GM12878 (cell line): ENCODE measurements at regions not wholly inside any gene's neighbourhood (a gene's known extent, or its start where the extent isn't known, plus 50 kb on each side); places are given as distances from the start of the nearest gene placed in this dataset.

Source experiments
- ATAC-seq: fragments of 200-7000 bp; cut with Tn5 transposase; 3 replicates; pipeline ENCODE4 v1.9.1; 2020; ENCODE audit warnings: mild to moderate bottlenecking, moderate library complexity
- BruUV-seq: library from RNA; stranded (reverse); fragments of 400-500 nt; replicated peaks from 2 replicates; lab custom pipeline; 2021; lab: Mats Ljungman, UMichigan
- CTCF ChIA-PET: fragments of 300-600 bp; sonication (Branson Sonifier 250); formaldehyde crosslinking; extraction: SDS; loops from one replicate; lab custom pipeline; 2021; ENCODE audit warnings: inconsistent platforms; lab: Yijun Ruan, JAX
- POLR2A ChIA-PET: fragments of 350-600 bp; formaldehyde crosslinking; extraction: SDS; loops from one replicate; lab custom pipeline; 2021; ENCODE audit warnings: inconsistent platforms; lab: Charles Lee
- RAD21 ChIA-PET: fragments of 300-600 bp; sonication (Branson Sonifier 250); formaldehyde crosslinking; loops from one replicate; lab custom pipeline; 2023; ENCODE audit warnings: antibody characterized with exemption; ENCODE audit not compliant: unreplicated experiment; lab: Charles Lee
- SMC1A ChIA-PET: fragments of 300-600 bp; sonication (Branson Sonifier 250); formaldehyde crosslinking; loops from one replicate; lab custom pipeline; 2023; ENCODE audit not compliant: unreplicated experiment, uncharacterized antibody; lab: Charles Lee
- DNase-seq: peaks from one replicate; pipeline ENCODE4 v3.0.0-alpha.2; 2011; ENCODE audit warnings: low read depth, low spot score
- FAIRE-seq: peaks from 3 replicates; lab custom pipeline; 2011; peaks lifted over from hg19 to GRCh38; lab: Jason Lieb, UNC
- H2AFZ ChIP-seq: 2 replicates; pipeline ENCODE4 v1.6.0; 2011; ENCODE audit warnings: low read depth, low read length, control low read depth; ENCODE audit not compliant: control insufficient read depth
- H3K27ac ChIP-seq: 2 replicates; pipeline ENCODE4 v1.5.1; 2011; ENCODE audit warnings: control low read depth; ENCODE audit not compliant: control insufficient read depth, insufficient read depth
- H3K27me3 ChIP-seq, 2 experiments: replicated peaks in 1 of 2; 2 replicates each; pipeline versions ENCODE4 v1.6.0 to v1.6.1; 2011; ENCODE audit warnings: low read length in 1 of 2; ENCODE audit not compliant: control insufficient read depth in 2 of 2, insufficient read depth in 2 of 2
- H3K36me3 ChIP-seq, 2 experiments: 2 replicates each; pipeline ENCODE4 v1.5.1; 2011; ENCODE audit warnings: low read length in 1 of 2; ENCODE audit not compliant: control insufficient read depth in 2 of 2, insufficient read depth in 2 of 2
- H3K4me1 ChIP-seq: 2 replicates; pipeline ENCODE4 v1.6.1; 2011; ENCODE audit warnings: mild to moderate bottlenecking, low read length, moderate library complexity, mixed read lengths; ENCODE audit not compliant: control insufficient read depth, insufficient read depth
- H3K4me2 ChIP-seq: 2 replicates; pipeline ENCODE4 v1.6.0; 2011; ENCODE audit warnings: control low read depth; ENCODE audit not compliant: control insufficient read depth, insufficient read depth
- H3K4me3 ChIP-seq: fragments of 200-600 bp; sonication (generic); 2 replicates; pipeline ENCODE4 v1.5.1; 2016
- H3K79me2 ChIP-seq: 2 replicates; pipeline ENCODE4 v1.6.0; 2011; ENCODE audit warnings: low read length; ENCODE audit not compliant: control insufficient read depth, insufficient read depth
- H3K9ac ChIP-seq: 2 replicates; pipeline ENCODE4 v1.8.0; 2011; ENCODE audit warnings: low read length, control low read depth, mixed read lengths; ENCODE audit not compliant: control insufficient read depth, insufficient read depth
- H3K9me3 ChIP-seq: replicated peaks from 3 replicates; pipeline ENCODE4 v1.5.1; 2011; ENCODE audit warnings: mild to moderate bottlenecking, low read length; ENCODE audit not compliant: control insufficient read depth, insufficient read depth
- H4K20me1 ChIP-seq: 2 replicates; pipeline ENCODE4 v1.6.0; 2011; ENCODE audit not compliant: control insufficient read depth, insufficient read depth
- BCL11A ChIP-seq: IDR thresholded peaks from 2 replicates; pipeline ENCODE4 v1.6.1; 2011; ENCODE audit warnings: low read depth, low read length
- BCL3 ChIP-seq: IDR thresholded peaks from 2 replicates; pipeline ENCODE4 v1.6.1; 2011; ENCODE audit warnings: borderline replicate concordance, low read depth, mild to moderate bottlenecking, moderate library complexity, low read length; ENCODE audit not compliant: insufficient read depth, poor library complexity, severe bottlenecking
- CBX5 ChIP-seq: sonication (generic); IDR thresholded peaks from 2 replicates; pipeline ENCODE4 v1.6.1; 2016; ENCODE audit warnings: low read depth, moderate library complexity, mild to moderate bottlenecking, inconsistent platforms
- CHD1 ChIP-seq: IDR thresholded peaks from 2 replicates; pipeline ENCODE4 v1.6.1; 2012; ENCODE audit warnings: low read depth, low read length, improper control_type of control experiment
- CHD2 ChIP-seq: IDR thresholded peaks from 2 replicates; pipeline ENCODE4 v1.6.1; 2011; ENCODE audit warnings: low read depth, low read length, improper control_type of control experiment, borderline replicate concordance
- CREB1 ChIP-seq: IDR thresholded peaks from 2 replicates; pipeline ENCODE4 v1.6.1; 2012; ENCODE audit warnings: low read depth, mild to moderate bottlenecking, inconsistent platforms
- FOXM1 ChIP-seq: IDR thresholded peaks from 2 replicates; pipeline ENCODE4 v1.6.1; 2012; ENCODE audit warnings: low read depth, mild to moderate bottlenecking, inconsistent platforms, low read length, moderate library complexity
- JUNB ChIP-seq: IDR thresholded peaks from 2 replicates; pipeline ENCODE4 v1.6.1; 2016; ENCODE audit warnings: antibody characterized with exemption, mild to moderate bottlenecking
- MXI1 ChIP-seq: fragments of 150-350 bp; IDR thresholded peaks from 2 replicates; pipeline ENCODE4 v1.6.1; 2011; ENCODE audit warnings: low read depth, mild to moderate bottlenecking, inconsistent platforms, low read length, improper control_type of control experiment
- NFXL1 ChIP-seq: fragments of 450-650 bp; IDR thresholded peaks from 2 replicates; pipeline ENCODE4 v1.6.1; 2017; ENCODE audit warnings: antibody characterized with exemption, mild to moderate bottlenecking, borderline replicate concordance
- NFYA ChIP-seq: IDR thresholded peaks from 2 replicates; pipeline ENCODE4 v1.6.1; 2011; ENCODE audit warnings: low read depth, mild to moderate bottlenecking, low read length, improper control_type of control experiment, borderline replicate concordance
- NR2C2 ChIP-seq: IDR thresholded peaks from 2 replicates; pipeline ENCODE4 v1.6.1; 2011; ENCODE audit warnings: borderline replicate concordance, low read depth; ENCODE audit not compliant: control insufficient read depth, insufficient read length
- PAX8 ChIP-seq: fragments of 450-650 bp; IDR thresholded peaks from 2 replicates; pipeline ENCODE4 v1.6.1; 2017; ENCODE audit warnings: mild to moderate bottlenecking, moderate library complexity
- POLR2AphosphoS2 ChIP-seq: IDR thresholded peaks from 2 replicates; pipeline ENCODE4 v1.6.1; 2011; ENCODE audit warnings: low read depth, mild to moderate bottlenecking, low read length, improper control_type of control experiment, moderate library complexity
- RB1 ChIP-seq: fragments of 450-650 bp; formaldehyde crosslinking; IDR thresholded peaks from 2 replicates; pipeline ENCODE4 v1.6.1; 2017; ENCODE audit warnings: mild to moderate bottlenecking, borderline replicate concordance
- RUNX3 ChIP-seq: IDR thresholded peaks from 2 replicates; pipeline ENCODE4 v1.6.1; 2012; ENCODE audit warnings: low read length, inconsistent platforms
- SPI1 ChIP-seq: IDR thresholded peaks from 2 replicates; pipeline ENCODE4 v1.6.1; 2011; ENCODE audit warnings: low read depth, mild to moderate bottlenecking, low read length, moderate library complexity, borderline replicate concordance; ENCODE audit not compliant: insufficient read depth
- TAF1 ChIP-seq: IDR thresholded peaks from 2 replicates; pipeline ENCODE4 v1.6.1; 2011; ENCODE audit warnings: mild to moderate bottlenecking, low read depth, low read length, borderline replicate concordance
- TARDBP ChIP-seq: IDR thresholded peaks from 2 replicates; pipeline ENCODE4 v1.6.1; 2016; ENCODE audit warnings: borderline replicate concordance
- TCF12 ChIP-seq: IDR thresholded peaks from 2 replicates; pipeline ENCODE4 v1.6.1; 2011; ENCODE audit warnings: low read depth, mild to moderate bottlenecking, low read length
- ZNF384 ChIP-seq: IDR thresholded peaks from 2 replicates; pipeline ENCODE4 v1.6.1; 2012; ENCODE audit warnings: low read depth, mild to moderate bottlenecking, low read length, improper control_type of control experiment, borderline replicate concordance
- ZNF622 ChIP-seq: fragments of 450-650 bp; IDR thresholded peaks from 2 replicates; pipeline ENCODE4 v1.6.1; 2017; ENCODE audit warnings: mild to moderate bottlenecking, inconsistent platforms
- ZSCAN29 ChIP-seq: fragments of 450-650 bp; IDR thresholded peaks from 2 replicates; pipeline ENCODE4 v1.6.1; 2017; ENCODE audit warnings: mild to moderate bottlenecking, moderate library complexity
- WGBS: methylation state at CpG from one replicate; pipeline ENCODE4 v1.1.6; 2016; ENCODE audit warnings: low lambda C conversion rate; ENCODE audit not compliant: insufficient replicate concordance, insufficient coverage; ENCODE audit errors: missing lambda C conversion rate; 5-methylcytosine and 5-hydroxymethylcytosine counted together
- in situ Hi-C: fragments of 300-500 bp; cut with MboI; formaldehyde crosslinking; loops from 9 replicates; pipeline ENCODE4 v1.14.3; 2018; ENCODE audit warnings: mixed read lengths
- intact Hi-C: fragments of 100-400 bp; cut with micrococcal nuclease; formaldehyde crosslinking; loops from one replicate; pipeline ENCODE4 v1.14.2; 2022; ENCODE audit not compliant: unreplicated experiment
- TF ChIP-seq, protein P1 (sequence below): fragments of 450-650 bp; IDR thresholded peaks from 2 replicates; pipeline ENCODE4 v1.6.1; 2017; ENCODE audit warnings: mild to moderate bottlenecking

DNA sequence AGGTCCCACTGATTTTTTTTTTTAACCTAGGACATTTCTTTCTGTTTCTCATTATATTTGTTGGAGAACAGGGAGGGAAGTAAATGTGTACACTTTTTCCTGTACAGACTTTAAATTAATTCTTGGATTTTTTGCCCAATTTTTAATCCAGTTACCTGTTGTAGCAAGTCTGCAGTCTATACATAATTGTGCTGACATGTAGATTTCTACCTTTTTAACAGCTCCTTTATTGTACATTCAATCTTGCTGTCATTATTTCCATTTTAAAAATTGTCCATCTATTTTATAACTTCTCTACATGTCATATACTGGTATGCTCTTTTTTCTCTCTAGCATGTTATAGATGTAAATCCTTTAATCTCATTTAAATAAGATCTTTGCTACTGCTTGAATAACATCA lies 1838.7 kb upstream of the CDH9 start (continued):
- no peak for TF ChIP-seq SPI1
- TF ChIP-seq POLR2AphosphoS2: no peak
- TF ChIP-seq, protein P1, sequence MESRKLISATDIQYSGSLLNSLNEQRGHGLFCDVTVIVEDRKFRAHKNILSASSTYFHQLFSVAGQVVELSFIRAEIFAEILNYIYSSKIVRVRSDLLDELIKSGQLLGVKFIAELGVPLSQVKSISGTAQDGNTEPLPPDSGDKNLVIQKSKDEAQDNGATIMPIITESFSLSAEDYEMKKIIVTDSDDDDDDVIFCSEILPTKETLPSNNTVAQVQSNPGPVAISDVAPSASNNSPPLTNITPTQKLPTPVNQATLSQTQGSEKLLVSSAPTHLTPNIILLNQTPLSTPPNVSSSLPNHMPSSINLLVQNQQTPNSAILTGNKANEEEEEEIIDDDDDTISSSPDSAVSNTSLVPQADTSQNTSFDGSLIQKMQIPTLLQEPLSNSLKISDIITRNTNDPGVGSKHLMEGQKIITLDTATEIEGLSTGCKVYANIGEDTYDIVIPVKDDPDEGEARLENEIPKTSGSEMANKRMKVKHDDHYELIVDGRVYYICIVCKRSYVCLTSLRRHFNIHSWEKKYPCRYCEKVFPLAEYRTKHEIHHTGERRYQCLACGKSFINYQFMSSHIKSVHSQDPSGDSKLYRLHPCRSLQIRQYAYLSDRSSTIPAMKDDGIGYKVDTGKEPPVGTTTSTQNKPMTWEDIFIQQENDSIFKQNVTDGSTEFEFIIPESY: no peak
- TF ChIP-seq TARDBP: no peak
- no peak for TF ChIP-seq FOXM1

DNA sequence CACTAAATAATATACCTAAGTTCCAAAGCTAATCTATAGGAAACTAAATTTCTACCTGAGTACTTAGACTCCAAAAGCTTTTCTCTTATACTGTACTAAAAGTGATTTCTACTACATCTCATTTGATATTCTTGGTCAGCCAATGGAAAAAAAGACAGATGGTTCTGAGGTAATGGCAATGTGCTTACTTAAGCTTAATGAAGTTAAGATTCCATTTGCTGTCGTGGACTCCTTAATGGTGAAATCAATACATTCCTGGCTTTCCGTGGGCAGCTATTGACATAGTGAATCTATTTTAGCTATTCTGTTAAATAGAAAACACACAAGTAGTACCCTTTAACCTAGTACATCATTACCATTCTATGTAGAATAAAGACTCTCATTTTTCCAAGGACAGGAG lies 1825.6 kb upstream of the CDH9 start:
- in situ Hi-C loops: no loop called here
- TF ChIP-seq JUNB (no peak), TCF12 (no peak), NFYA (no peak), ZNF622 (no peak), CHD2 (no peak), NR2C2 (no peak), TARDBP (no peak), CBX5 (no peak), BCL3 (no peak), BCL11A (no peak), ZSCAN29 (no peak), MXI1 (no peak), TAF1 (no peak), CREB1 (no peak), PAX8 (no peak), ZNF384 (no peak), CHD1 (no peak), RB1 (no peak), RUNX3 (no peak), NFXL1 (no peak)
- RAD21 ChIA-PET: no interaction called here

More for the DNA sequence above, 1825.6 kb upstream of the CDH9 start:
- Histone ChIP-seq H3K27ac (no peak overlapping the region), H3K27me3 (no peaks in the 10 kb centered on the region), H3K9me3 (no peaks in the 10 kb centered on the region), H3K9ac (no peak overlapping the region), H3K4me3 (no peak overlapping the region), H3K4me2 (no peak overlapping the region), H3K36me3 (no peaks in the 10 kb centered on the region), H4K20me1 (no peaks in the 10 kb centered on the region), H3K79me2 (no peaks in the 10 kb centered on the region), H3K4me1 (no peaks in the 10 kb centered on the region), H2AFZ (no peak overlapping the region)
- ATAC-seq (no peak), DNase-seq (no peak), FAIRE-seq (no peak)
- ChIA-PET SMC1A (no interaction called here), CTCF (no interaction called here), POLR2A (no interaction called here)
- BruUV-seq: no TSS peak
- intact Hi-C loops: no loop called here
- 18% methylated on average over 2 of the region's 2 CpGs for WGBS
